IMR-90 (cell line): ENCODE measurements at regions not wholly inside any gene's neighbourhood (a gene's known extent, or its start where the extent isn't known, plus 50 kb on each side); places are given as distances from the start of the nearest gene placed in this dataset.

Source experiments
- ATAC-seq: fragments of 200-7000 bp; cut with Tn5 transposase; 2 replicates; pipeline ENCODE4 v1.9.1; 2020; ENCODE audit warnings: low read depth, mild to moderate bottlenecking, moderate library complexity
- BruUV-seq: library from RNA; stranded (reverse); fragments of 400-500 nt; replicated peaks from 2 replicates; lab custom pipeline; 2021; lab: Mats Ljungman, UMichigan
- CTCF ChIA-PET: fragments of 300-600 bp; formaldehyde crosslinking; extraction: SDS; loops from one replicate; lab custom pipeline; 2021; ENCODE audit warnings: antibody characterized with exemption; lab: Yijun Ruan, JAX
- POLR2A ChIA-PET: fragments of 300-600 bp; sonication (Branson Sonifier 250); formaldehyde crosslinking; loops from one replicate; lab custom pipeline; 2022; ENCODE audit warnings: antibody characterized with exemption; ENCODE audit not compliant: unreplicated experiment; lab: Charles Lee
- DNase-seq: peaks from one replicate; pipeline ENCODE4 v3.0.0; 2013
- H2AFZ ChIP-seq: replicated peaks from 2 replicates; pipeline ENCODE3; 2013; ENCODE audit warnings: low read length, mild to moderate bottlenecking; ENCODE audit not compliant: poor library complexity
- H2AK5ac ChIP-seq: 2 replicates; pipeline ENCODE4 v1.6.1; 2013; ENCODE audit warnings: low read depth, low read length, inconsistent platforms
- H2AK9ac ChIP-seq: replicated peaks from 2 replicates; pipeline ENCODE3; 2013; ENCODE audit warnings: mild to moderate bottlenecking, low read depth, low read length, moderate library complexity; ENCODE audit not compliant: poor library complexity
- H2BK120ac ChIP-seq: 2 replicates; pipeline ENCODE4 v1.6.1; 2013; ENCODE audit warnings: low read depth, low read length, inconsistent platforms
- H2BK15ac ChIP-seq: 3 replicates; pipeline ENCODE4 v1.6.1; 2013; ENCODE audit warnings: low read depth, low read length, inconsistent platforms
- H2BK20ac ChIP-seq: 2 replicates; pipeline ENCODE4 v1.6.1; 2013; ENCODE audit warnings: low read depth, mild to moderate bottlenecking, inconsistent platforms, low read length, moderate library complexity
- H2BK5ac ChIP-seq: 2 replicates; pipeline ENCODE4 v1.6.1; 2013; ENCODE audit warnings: mild to moderate bottlenecking, low read depth, low read length, inconsistent platforms; ENCODE audit not compliant: poor library complexity, severe bottlenecking
- H3K14ac ChIP-seq: replicated peaks from 2 replicates; pipeline ENCODE4 v1.6.1; 2013; ENCODE audit warnings: low read depth, low read length, inconsistent platforms
- H3K18ac ChIP-seq: 2 replicates; pipeline ENCODE4 v1.6.1; 2013; ENCODE audit warnings: low read depth, low read length, control low read depth
- H3K23ac ChIP-seq: 2 replicates; pipeline ENCODE4 v1.6.1; 2013; ENCODE audit warnings: low read depth, low read length, inconsistent platforms
- H3K27ac ChIP-seq: 2 replicates; pipeline ENCODE4 v1.5.1; 2013; ENCODE audit warnings: mild to moderate bottlenecking, control low read depth, low read length; ENCODE audit not compliant: insufficient read depth
- H3K27me3 ChIP-seq: 2 replicates; pipeline ENCODE4 v1.6.1; 2013; ENCODE audit warnings: low read length; ENCODE audit not compliant: control insufficient read depth, insufficient read depth
- H3K36me3 ChIP-seq: 2 replicates; pipeline ENCODE4 v1.6.1; 2013; ENCODE audit warnings: low read length, mixed read lengths; ENCODE audit not compliant: control insufficient read depth, insufficient read depth
- H3K4ac ChIP-seq: 2 replicates; pipeline ENCODE4 v1.6.1; 2013; ENCODE audit warnings: low read depth, low read length, inconsistent platforms
- H3K4me1 ChIP-seq: 2 replicates; pipeline ENCODE4 v1.6.1; 2013; ENCODE audit warnings: low read length, mixed read lengths; ENCODE audit not compliant: control insufficient read depth, insufficient read depth
- H3K4me2 ChIP-seq: 2 replicates; pipeline ENCODE4 v1.6.1; 2013; ENCODE audit warnings: low read depth, mild to moderate bottlenecking, control low read depth, low read length, moderate library complexity
- H3K4me3 ChIP-seq: 2 replicates; pipeline ENCODE4 v1.5.1; 2013; ENCODE audit warnings: low read depth, mild to moderate bottlenecking, control low read depth, low read length, moderate library complexity; ENCODE audit not compliant: insufficient read depth
- H3K56ac ChIP-seq: 2 replicates; pipeline ENCODE4 v1.6.1; 2013; ENCODE audit warnings: low read length, inconsistent platforms; ENCODE audit not compliant: insufficient read depth; ENCODE audit errors: extremely low read depth
- H3K79me1 ChIP-seq, 2 experiments: 2 replicates each; pipeline ENCODE4 v1.6.1; 2013; ENCODE audit warnings: low read length in 2 of 2, inconsistent platforms in 1 of 2, low read depth in 1 of 2
- H3K9ac ChIP-seq: 2 replicates; pipeline ENCODE4 v1.6.1; 2013; ENCODE audit warnings: low read depth, low read length, control low read depth
- H3K9me1 ChIP-seq: 2 replicates; pipeline ENCODE4 v1.6.1; 2013; ENCODE audit warnings: low read length, inconsistent platforms; ENCODE audit not compliant: insufficient read depth
- H3K9me3 ChIP-seq: 2 replicates; pipeline ENCODE4 v1.6.1; 2013; ENCODE audit warnings: low read length; ENCODE audit not compliant: control insufficient read depth, insufficient read depth
- H4K20me1 ChIP-seq: 2 replicates; pipeline ENCODE4 v1.6.1; 2013; ENCODE audit warnings: low read length, inconsistent platforms; ENCODE audit not compliant: insufficient read depth
- H4K5ac ChIP-seq: 2 replicates; pipeline ENCODE4 v1.6.1; 2013; ENCODE audit warnings: mild to moderate bottlenecking, low read depth, low read length, control low read depth
- H4K8ac ChIP-seq, 2 experiments: 2 replicates each; pipeline ENCODE4 v1.6.1; 2013; ENCODE audit warnings: low read depth in 2 of 2, low read length in 2 of 2, control low read depth in 1 of 2, inconsistent platforms in 1 of 2
- H4K91ac ChIP-seq: 2 replicates; pipeline ENCODE4 v1.6.1; 2013; ENCODE audit warnings: low read depth, low read length, inconsistent platforms; ENCODE audit not compliant: insufficient read depth
- BHLHE40 ChIP-seq: fragments of 150-350 bp; IDR thresholded peaks from 2 replicates; pipeline ENCODE4 v1.6.1; 2016; ENCODE audit warnings: mild to moderate bottlenecking, low read depth, low read length
- CEBPB ChIP-seq: IDR thresholded peaks from 2 replicates; pipeline ENCODE4 v1.6.1; 2012; ENCODE audit warnings: low read depth, low read length, improper control_type of control experiment
- CHD1 ChIP-seq: IDR thresholded peaks from 2 replicates; pipeline ENCODE4 v1.6.1; 2012; ENCODE audit warnings: low read depth, low read length, improper control_type of control experiment
- CTCF ChIP-seq: conservative IDR thresholded peaks from 2 replicates; pipeline ENCODE4 v1.5.1; 2012; ENCODE audit warnings: mild to moderate bottlenecking, low read depth, low read length, improper control_type of control experiment
- ELK1 ChIP-seq: fragments of 150-350 bp; IDR thresholded peaks from 2 replicates; pipeline ENCODE4 v1.6.1; 2016; ENCODE audit warnings: low read depth, mild to moderate bottlenecking, low read length, moderate library complexity, borderline replicate concordance
- FOS ChIP-seq: fragments of 150-350 bp; IDR thresholded peaks from 2 replicates; pipeline ENCODE4 v1.6.1; 2016; ENCODE audit warnings: low read depth, low read length
- MAFK ChIP-seq: IDR thresholded peaks from 2 replicates; pipeline ENCODE4 v1.6.1; 2012; ENCODE audit warnings: low read depth, low read length, improper control_type of control experiment
- MAZ ChIP-seq: IDR thresholded peaks from 2 replicates; pipeline ENCODE4 v1.6.1; 2012; ENCODE audit warnings: low read depth, mild to moderate bottlenecking, low read length, improper control_type of control experiment, moderate library complexity, borderline replicate concordance
- MXI1 ChIP-seq: IDR thresholded peaks from 2 replicates; pipeline ENCODE4 v1.6.1; 2012; ENCODE audit warnings: low read depth, mild to moderate bottlenecking, low read length, moderate library complexity, borderline replicate concordance
- NFE2L2 ChIP-seq: fragments of 150-350 bp; IDR thresholded peaks from 2 replicates; pipeline ENCODE4 v1.6.1; 2016; ENCODE audit warnings: low read depth, mild to moderate bottlenecking, low read length
- POLR2A ChIP-seq: IDR thresholded peaks from 2 replicates; pipeline ENCODE4 v1.6.1; 2012; ENCODE audit warnings: mild to moderate bottlenecking, low read depth, low read length
- RAD21 ChIP-seq: IDR thresholded peaks from 2 replicates; pipeline ENCODE4 v1.6.1; 2012; ENCODE audit warnings: low read length, improper control_type of control experiment
- RCOR1 ChIP-seq: IDR thresholded peaks from 2 replicates; pipeline ENCODE4 v1.6.1; 2012; ENCODE audit warnings: mild to moderate bottlenecking, low read length, improper control_type of control experiment; ENCODE audit not compliant: insufficient replicate concordance
- RFX5 ChIP-seq: IDR thresholded peaks from 2 replicates; pipeline ENCODE4 v1.8.0; 2012; ENCODE audit warnings: low read depth, mild to moderate bottlenecking, low read length, moderate library complexity
- SMC3 ChIP-seq: fragments of 150-350 bp; IDR thresholded peaks from 2 replicates; pipeline ENCODE4 v1.6.1; 2016; ENCODE audit warnings: low read depth, mild to moderate bottlenecking, antibody characterized with exemption, low read length, moderate library complexity
- USF2 ChIP-seq: fragments of 150-350 bp; IDR thresholded peaks from 2 replicates; pipeline ENCODE4 v1.6.1; 2017; ENCODE audit warnings: mild to moderate bottlenecking, antibody characterized with exemption, low read length, low read depth
- WGBS, 2 experiments: methylation state at CpG; one replicate each; pipeline versions ENCODE4 v1.1.5 to v1.1.7; 2013; ENCODE audit warnings: missing lambda C conversion rate in 2 of 2; ENCODE audit not compliant: insufficient read length in 1 of 2; ENCODE audit errors: extremely low coverage in 2 of 2; 5-methylcytosine and 5-hydroxymethylcytosine counted together
- dilution Hi-C: fragments of 300-500 bp; cut with HindIII; formaldehyde crosslinking; loops from one replicate; pipeline ENCODE4 v1.14.3; 2018; ENCODE audit warnings: low sequenced_read_pairs; ENCODE audit not compliant: unreplicated experiment
- in situ Hi-C: fragments of 300-500 bp; cut with MboI; formaldehyde crosslinking; loops from 3 replicates; pipeline ENCODE4 v1.14.3; 2019; ENCODE audit warnings: low sequenced_read_pairs, inconsistent platforms, mixed read lengths
- intact Hi-C: fragments of 100-400 bp; cut with micrococcal nuclease; formaldehyde crosslinking; loops from 2 replicates; pipeline ENCODE4 v1.10.0; 2022

GRCh38 chr1:219430419-219430818, 182.5 kb downstream of the ZC3H11B start:
- Histone ChIP-seq H3K23ac (no peak overlapping the region), H3K4me3 (no peak overlapping the region), H3K18ac (no peak overlapping the region), H2BK15ac (no peak overlapping the region), H2AK5ac (no peak overlapping the region), H3K56ac (no peak overlapping the region), H2BK120ac (no peak overlapping the region), H3K14ac (no peak overlapping the region), H3K4me2 (no peak overlapping the region), H2AFZ (no peak overlapping the region), H2BK20ac (no peak overlapping the region), H3K9me3 (no peaks in the 10 kb centered on the region), H4K8ac (no peak overlapping the region), H3K4me1 (no peaks in the 10 kb centered on the region), H3K4ac (no peak overlapping the region), H3K79me1 (no peaks in the 10 kb centered on the region), H4K91ac (no peak overlapping the region), H2AK9ac (no peak overlapping the region), H3K36me3 (no peaks in the 10 kb centered on the region), H4K5ac (no peak overlapping the region), H3K27me3 (no peaks in the 10 kb centered on the region), H3K27ac (no peak overlapping the region), H2BK5ac (no peak overlapping the region), H3K9me1 (no peaks in the 10 kb centered on the region), H3K9ac (no peak overlapping the region), H4K20me1 (no peaks in the 10 kb centered on the region)
- in situ Hi-C loops, result no loop called here
- intact Hi-C loops, result no loop called here
- WGBS, 2 experiments, result no CpG with 5 or more reads among the region's 1 CpG
- dilution Hi-C loops, result no loop called here
- no peak for ATAC-seq
- CTCF ChIA-PET, result interaction anchor here (0.6 kb wide), 1 partner anchor 1853 kb away, joined by 5 read pairs; no protein-coding TSS in a partner anchor
- POLR2A ChIA-PET, result no interaction called here
- no peak for TF ChIP-seq CHD1
- no peak for TF ChIP-seq ELK1
- TF ChIP-seq CEBPB, result no peak
- TF ChIP-seq RCOR1, result no peak
- TF ChIP-seq FOS, result no peak
- no peak for TF ChIP-seq RFX5
- TF ChIP-seq RAD21, result no peak
- TF ChIP-seq CTCF, result no peak
- TF ChIP-seq MAZ, result no peak
- TF ChIP-seq NFE2L2, result no peak
- no peak for TF ChIP-seq MXI1
- TF ChIP-seq SMC3, result no peak
- TF ChIP-seq USF2, result no peak
- TF ChIP-seq MAFK, result no peak
- no peak for TF ChIP-seq POLR2A
- no peak for TF ChIP-seq BHLHE40
- no TSS peak for BruUV-seq
- no peak for DNase-seq
